ENCODE measurements at regions not wholly inside any gene's neighbourhood (a gene's known extent, or its start where the extent isn't known, plus 50 kb on each side); places are given as distances from the start of the nearest gene placed in this dataset.

DNA sequence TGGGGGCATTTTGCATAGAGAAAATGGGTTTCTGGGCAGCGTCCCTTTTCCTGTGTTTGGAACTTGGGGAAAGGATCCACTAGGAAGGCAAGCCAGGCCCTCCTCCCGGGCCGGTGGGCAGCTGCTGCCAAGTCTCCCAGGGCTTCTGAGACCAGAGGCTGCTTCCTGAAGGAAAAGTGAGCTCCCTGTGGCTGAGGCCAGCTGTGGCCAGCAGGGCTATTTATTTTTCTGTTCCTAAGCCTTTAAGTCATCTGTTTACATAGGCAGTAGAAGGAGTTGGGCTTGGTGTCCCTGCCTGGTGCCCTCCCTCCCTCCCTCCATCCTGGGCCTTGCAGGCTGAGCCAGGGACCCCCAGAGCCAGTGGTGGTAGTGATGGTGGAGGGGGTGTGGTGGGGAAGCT, 70.5 kb upstream of the COL13A1 start:
- Histone ChIP-seq H3K4me3 (no peak overlapping the region), H3K9me3 (no peaks in the 10 kb centered on the region), H3K27me3 (no peaks in the 10 kb centered on the region), H3K27ac (peak overlapping the region in 8 of 10 donors; percentile 80 to 92 (median 83)), H3K4me1 (peaks cover 31 to 87% (median 55%) of the 10 kb centered on the region in 9 donors), H3K36me3 (no peaks in the 10 kb centered on the region)
- TF ChIP-seq, protein P1, sequence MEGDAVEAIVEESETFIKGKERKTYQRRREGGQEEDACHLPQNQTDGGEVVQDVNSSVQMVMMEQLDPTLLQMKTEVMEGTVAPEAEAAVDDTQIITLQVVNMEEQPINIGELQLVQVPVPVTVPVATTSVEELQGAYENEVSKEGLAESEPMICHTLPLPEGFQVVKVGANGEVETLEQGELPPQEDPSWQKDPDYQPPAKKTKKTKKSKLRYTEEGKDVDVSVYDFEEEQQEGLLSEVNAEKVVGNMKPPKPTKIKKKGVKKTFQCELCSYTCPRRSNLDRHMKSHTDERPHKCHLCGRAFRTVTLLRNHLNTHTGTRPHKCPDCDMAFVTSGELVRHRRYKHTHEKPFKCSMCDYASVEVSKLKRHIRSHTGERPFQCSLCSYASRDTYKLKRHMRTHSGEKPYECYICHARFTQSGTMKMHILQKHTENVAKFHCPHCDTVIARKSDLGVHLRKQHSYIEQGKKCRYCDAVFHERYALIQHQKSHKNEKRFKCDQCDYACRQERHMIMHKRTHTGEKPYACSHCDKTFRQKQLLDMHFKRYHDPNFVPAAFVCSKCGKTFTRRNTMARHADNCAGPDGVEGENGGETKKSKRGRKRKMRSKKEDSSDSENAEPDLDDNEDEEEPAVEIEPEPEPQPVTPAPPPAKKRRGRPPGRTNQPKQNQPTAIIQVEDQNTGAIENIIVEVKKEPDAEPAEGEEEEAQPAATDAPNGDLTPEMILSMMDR (IDR thresholded peaks at IDR 0.05) = no peak
- intact Hi-C loops (cut with DNase I) = loop anchor here in 2 of 10 donors (5.0 to 10.0 kb wide), 2 partner anchors 71 to 184 kb away; partner anchors contain the start of gene COL13A1 (in 2 of the 2)
- DNase-seq = no peak
- WGBS, 2 donors = 45% methylated on average over 3 of the region's 3 CpGs
- ATAC-seq = peak in 4 of 8 donors; percentile 3 to 23 (median 17)

DNA sequence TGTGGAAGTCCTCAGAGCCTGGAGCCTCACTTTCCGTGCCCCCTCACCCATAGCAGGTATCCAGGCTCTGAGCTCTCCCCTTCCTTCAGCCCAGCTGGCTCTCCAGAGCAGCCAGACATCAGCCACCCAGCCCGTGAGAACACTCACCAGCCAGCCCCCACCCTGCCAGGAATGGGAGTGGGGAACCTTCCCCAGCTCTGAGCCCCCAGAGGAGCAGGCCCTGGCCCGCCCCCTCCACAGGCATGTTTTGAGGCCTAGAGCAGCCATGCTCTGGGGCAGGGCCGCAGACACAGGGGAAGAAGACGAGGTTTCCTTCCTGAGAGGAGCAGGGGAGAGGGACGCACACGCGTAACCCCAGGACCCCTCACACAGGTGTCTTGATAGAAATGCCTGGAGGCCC, 70.0 kb upstream of the COL13A1 start:
- DNase-seq (no peak), ATAC-seq (no peak)
- no peak overlapping the region for H3K4me3 ChIP-seq
- TF ChIP-seq, protein P1 (IDR thresholded peaks at IDR 0.05) = no peak
- 89 to 92% methylated on average over 8 of the region's 8 CpGs for WGBS, 2 donors
- intact Hi-C loops (cut with DNase I) = loop anchor here in 2 of 10 donors (5.0 to 10.0 kb wide), 2 partner anchors 71 to 183 kb away; partner anchors contain the start of gene COL13A1 (in 2 of the 2)
- no peaks in the 10 kb centered on the region for H3K36me3 ChIP-seq
- no peaks in the 10 kb centered on the region for H3K27me3 ChIP-seq
- peaks cover 31 to 87% (median 60%) of the 10 kb centered on the region in 9 donors for H3K4me1 ChIP-seq
- H3K27ac ChIP-seq = peak overlapping the region in 8 of 10 donors; percentile 80 to 92 (median 83)
- no peaks in the 10 kb centered on the region for H3K9me3 ChIP-seq

DNA sequence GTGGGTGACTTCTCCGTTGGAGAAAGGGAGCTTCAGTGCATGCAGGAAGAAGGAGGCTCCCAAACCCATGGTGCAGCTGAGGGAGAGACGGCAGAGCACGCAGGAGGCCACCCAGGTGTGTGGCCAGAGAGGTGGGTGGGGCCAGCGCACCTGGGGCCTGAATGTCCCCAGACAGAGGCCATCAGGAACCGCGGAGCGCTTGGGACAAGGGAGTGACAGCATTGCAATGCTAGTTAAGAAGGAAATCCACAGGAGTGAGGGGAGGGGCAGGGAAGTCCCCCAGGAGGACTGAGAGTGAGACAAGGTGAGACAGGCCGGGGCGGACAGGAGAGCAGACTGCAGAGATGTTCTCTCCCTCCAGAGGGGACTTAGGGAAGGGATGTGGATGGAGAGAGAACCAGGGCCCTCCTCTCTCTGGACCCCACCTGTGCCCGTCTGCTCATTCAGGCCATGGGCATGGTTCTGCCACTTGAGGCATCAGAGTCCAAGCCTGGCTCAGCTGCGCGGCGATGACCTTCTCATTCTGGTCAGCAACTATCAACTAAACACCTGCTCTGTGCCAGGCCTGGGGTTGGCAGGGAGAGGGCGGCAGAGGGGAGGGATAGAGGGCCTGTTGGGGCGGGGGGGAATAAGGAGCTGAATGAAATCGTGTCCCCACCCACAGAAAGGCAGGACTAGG, 69.4 kb upstream of the COL13A1 start:
- TF ChIP-seq, protein P1 (IDR thresholded peaks at IDR 0.05) = peak in 4 of 9 donors; percentile 19 to 48 (median 42)
- 79 to 81% methylated on average over 16 of the region's 16 CpGs for WGBS, 2 donors
- intact Hi-C loops (cut with DNase I) = loop anchor here in 2 of 10 donors (5.0 to 10.0 kb wide), 2 partner anchors 70 to 183 kb away; partner anchors contain the start of gene COL13A1 (in 2 of the 2)
- Histone ChIP-seq H3K4me1 (peaks cover 31 to 82% (median 63%) of the 10 kb centered on the region in 9 donors), H3K36me3 (no peaks in the 10 kb centered on the region), H3K4me3 (no peak overlapping the region), H3K9me3 (no peaks in the 10 kb centered on the region), H3K27me3 (no peaks in the 10 kb centered on the region), H3K27ac (peak overlapping the region in 9 of 10 donors; percentile 5 to 92 (median 83))
- ATAC-seq (peak; percentile 3 to 55 (median 34)), DNase-seq (peak; percentile 69 to 70)

DNA sequence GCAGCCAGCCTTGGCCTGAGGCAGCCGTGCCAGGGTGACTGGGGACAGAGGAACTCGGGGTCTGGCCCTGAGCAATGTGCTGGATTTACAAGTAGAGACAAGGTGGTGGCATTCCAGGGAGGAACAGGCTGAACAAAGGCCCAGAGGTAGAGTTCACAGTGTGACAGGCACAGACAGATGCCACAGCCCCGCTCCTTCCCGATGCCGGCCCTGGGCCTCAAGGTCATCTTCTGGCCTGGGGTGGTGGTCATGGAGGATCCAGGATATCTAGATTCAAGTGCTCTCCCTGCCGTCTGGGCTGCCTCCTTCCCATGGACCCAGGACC, 68.9 kb upstream of the COL13A1 start:
- intact Hi-C loops (cut with DNase I) = loop anchor here in 2 of 10 donors (5.0 to 10.0 kb wide), 2 partner anchors 70 to 182 kb away; partner anchors contain the start of gene COL13A1 (in 2 of the 2)
- 56 to 58% methylated on average over 6 of the region's 6 CpGs for WGBS, 2 donors
- H3K36me3 ChIP-seq = no peaks in the 10 kb centered on the region
- H3K4me3 ChIP-seq = no peak overlapping the region
- DNase-seq (no peak), ATAC-seq (no peak)
- H3K9me3 ChIP-seq = no peaks in the 10 kb centered on the region
- TF ChIP-seq, protein P1 (IDR thresholded peaks at IDR 0.05) = no peak
- no peaks in the 10 kb centered on the region for H3K27me3 ChIP-seq
- peak overlapping the region in 9 of 10 donors; percentile 5 to 92 (median 83) for H3K27ac ChIP-seq
- H3K4me1 ChIP-seq = peaks cover 31 to 83% (median 59%) of the 10 kb centered on the region in 9 donors
